Uterus (tissue), 3 donors: ENCODE measurements at regions not wholly inside any gene's neighbourhood (a gene's known extent, or its start where the extent isn't known, plus 50 kb on each side); places are given as distances from the start of the nearest gene placed in this dataset.

Experiments
- DNase-seq, 2 donors: peaks; one replicate each; pipeline ENCODE4 v3.0.0-alpha.2; 2019 to 2020
- H3K27ac ChIP-seq, 2 donors: fragments of 200-600 bp; sonication (generic); 1 replicate in 1 of 2; 2 replicates in 1 of 2; pipeline ENCODE4 v1.5.1; 2016 to 2018
- H3K27me3 ChIP-seq, 2 donors: fragments of 200-600 bp; sonication (generic); one replicate each; pipeline ENCODE4 v1.5.1; 2018 to 2019; ENCODE audit warnings: control low read depth in 1 of 2
- H3K36me3 ChIP-seq, 2 donors: fragments of 200-600 bp; sonication (generic); one replicate each; pipeline ENCODE4 v1.5.1; 2019; ENCODE audit warnings: control low read depth in 1 of 2
- H3K4me1 ChIP-seq, 2 donors: fragments of 200-600 bp; sonication (generic); one replicate each; pipeline ENCODE4 v1.5.1; 2018 to 2019; ENCODE audit warnings: control low read depth in 1 of 2
- H3K4me3 ChIP-seq, 2 donors: fragments of 200-600 bp; sonication (generic); 1 replicate in 1 of 2; 2 replicates in 1 of 2; pipeline ENCODE4 v1.5.1; 2018 to 2019; ENCODE audit warnings: mild to moderate bottlenecking in 1 of 2
- H3K9me3 ChIP-seq, 2 donors: fragments of 200-600 bp; sonication (generic); one replicate each; pipeline ENCODE4 v1.5.1; 2019; ENCODE audit warnings: control low read depth in 1 of 2
- POLR2A ChIP-seq, 2 donors: fragments of 450-650 bp; IDR thresholded peaks; one replicate each; pipeline ENCODE4 v1.6.1; 2016; ENCODE audit warnings: antibody characterized with exemption in 2 of 2, mild to moderate bottlenecking in 1 of 2, moderate library complexity in 1 of 2
- intact Hi-C: fragments of 100-400 bp; cut with DNase I; formaldehyde crosslinking; loops from one replicate; pipeline ENCODE4 v1.15.1; 2023; ENCODE audit warnings: low total_unique reads
- TF ChIP-seq, protein P1 (sequence below), 4 experiments: fragments of 200-600 bp in 2 of 4; fragments of 450-650 bp in 2 of 4; sonication (generic) in 2 of 4; IDR thresholded peaks; one replicate each; pipeline ENCODE4 v1.5.1; 2016 to 2019; ENCODE audit warnings: antibody characterized with exemption in 4 of 4, mild to moderate bottlenecking in 2 of 4, moderate library complexity in 1 of 4
- donor health status: DM: yes; HTN: yes; CAD: no.

DNA sequence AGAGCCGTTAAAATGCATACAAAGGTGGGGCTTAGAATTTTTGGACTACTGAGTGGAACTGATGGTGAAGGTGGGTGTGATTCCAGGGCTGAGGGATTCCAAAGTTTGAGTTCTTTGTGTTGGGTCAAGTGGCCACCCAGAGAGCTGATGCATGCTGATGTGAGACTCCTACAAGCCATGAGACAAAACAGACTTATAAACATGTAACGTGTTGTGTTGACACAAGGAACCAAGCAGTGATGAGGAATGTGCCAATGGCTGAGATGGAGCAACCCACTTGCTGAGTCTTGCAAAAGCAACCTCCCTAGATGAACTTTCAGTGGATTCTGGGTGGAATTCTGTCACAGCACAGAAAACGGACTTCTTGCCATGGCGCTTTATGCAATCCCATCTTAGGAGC lies 289.0 kb downstream of the TLE3 start:
- no peak overlapping the region for H3K4me3 ChIP-seq
- TF ChIP-seq POLR2A (IDR thresholded peaks at IDR 0.05): no peak
- TF ChIP-seq, protein P1, sequence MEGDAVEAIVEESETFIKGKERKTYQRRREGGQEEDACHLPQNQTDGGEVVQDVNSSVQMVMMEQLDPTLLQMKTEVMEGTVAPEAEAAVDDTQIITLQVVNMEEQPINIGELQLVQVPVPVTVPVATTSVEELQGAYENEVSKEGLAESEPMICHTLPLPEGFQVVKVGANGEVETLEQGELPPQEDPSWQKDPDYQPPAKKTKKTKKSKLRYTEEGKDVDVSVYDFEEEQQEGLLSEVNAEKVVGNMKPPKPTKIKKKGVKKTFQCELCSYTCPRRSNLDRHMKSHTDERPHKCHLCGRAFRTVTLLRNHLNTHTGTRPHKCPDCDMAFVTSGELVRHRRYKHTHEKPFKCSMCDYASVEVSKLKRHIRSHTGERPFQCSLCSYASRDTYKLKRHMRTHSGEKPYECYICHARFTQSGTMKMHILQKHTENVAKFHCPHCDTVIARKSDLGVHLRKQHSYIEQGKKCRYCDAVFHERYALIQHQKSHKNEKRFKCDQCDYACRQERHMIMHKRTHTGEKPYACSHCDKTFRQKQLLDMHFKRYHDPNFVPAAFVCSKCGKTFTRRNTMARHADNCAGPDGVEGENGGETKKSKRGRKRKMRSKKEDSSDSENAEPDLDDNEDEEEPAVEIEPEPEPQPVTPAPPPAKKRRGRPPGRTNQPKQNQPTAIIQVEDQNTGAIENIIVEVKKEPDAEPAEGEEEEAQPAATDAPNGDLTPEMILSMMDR (IDR thresholded peaks at IDR 0.05): no peak
- DNase-seq: no peak
- no peaks in the 10 kb centered on the region for H3K4me1 ChIP-seq
- no peaks in the 10 kb centered on the region for H3K36me3 ChIP-seq
- intact Hi-C loops: no loop called here
- H3K9me3 ChIP-seq: no peaks in the 10 kb centered on the region
- H3K27ac ChIP-seq: no peak overlapping the region
- no peaks in the 10 kb centered on the region for H3K27me3 ChIP-seq

DNA sequence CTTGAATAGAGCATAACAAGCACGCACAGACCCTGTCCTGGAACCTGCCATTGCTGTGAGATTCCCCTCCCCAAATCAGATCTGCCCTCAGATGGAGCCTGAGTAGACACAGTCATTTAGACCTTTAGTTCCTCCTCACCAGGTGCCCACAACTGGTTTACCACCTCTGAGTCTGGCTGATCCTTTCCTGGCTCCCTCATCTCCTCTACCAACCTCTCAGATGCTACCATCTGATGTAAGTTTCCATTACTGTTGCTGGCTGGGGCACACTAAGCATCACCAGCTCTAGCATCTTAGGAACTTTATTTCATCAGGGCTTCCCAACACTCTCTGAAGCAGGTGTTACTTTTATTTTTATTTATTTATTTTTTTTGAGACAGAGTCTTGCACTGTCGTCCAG lies 288.3 kb downstream of the TLE3 start:
- Histone ChIP-seq H3K36me3 (no peaks in the 10 kb centered on the region), H3K27me3 (no peaks in the 10 kb centered on the region), H3K27ac (no peak overlapping the region), H3K4me3 (no peak overlapping the region), H3K4me1 (no peaks in the 10 kb centered on the region), H3K9me3 (no peaks in the 10 kb centered on the region)
- DNase-seq: no peak
- intact Hi-C loops: no loop called here
- TF ChIP-seq POLR2A (IDR thresholded peaks at IDR 0.05): no peak
- TF ChIP-seq, protein P1 (IDR thresholded peaks at IDR 0.05): no peak

DNA sequence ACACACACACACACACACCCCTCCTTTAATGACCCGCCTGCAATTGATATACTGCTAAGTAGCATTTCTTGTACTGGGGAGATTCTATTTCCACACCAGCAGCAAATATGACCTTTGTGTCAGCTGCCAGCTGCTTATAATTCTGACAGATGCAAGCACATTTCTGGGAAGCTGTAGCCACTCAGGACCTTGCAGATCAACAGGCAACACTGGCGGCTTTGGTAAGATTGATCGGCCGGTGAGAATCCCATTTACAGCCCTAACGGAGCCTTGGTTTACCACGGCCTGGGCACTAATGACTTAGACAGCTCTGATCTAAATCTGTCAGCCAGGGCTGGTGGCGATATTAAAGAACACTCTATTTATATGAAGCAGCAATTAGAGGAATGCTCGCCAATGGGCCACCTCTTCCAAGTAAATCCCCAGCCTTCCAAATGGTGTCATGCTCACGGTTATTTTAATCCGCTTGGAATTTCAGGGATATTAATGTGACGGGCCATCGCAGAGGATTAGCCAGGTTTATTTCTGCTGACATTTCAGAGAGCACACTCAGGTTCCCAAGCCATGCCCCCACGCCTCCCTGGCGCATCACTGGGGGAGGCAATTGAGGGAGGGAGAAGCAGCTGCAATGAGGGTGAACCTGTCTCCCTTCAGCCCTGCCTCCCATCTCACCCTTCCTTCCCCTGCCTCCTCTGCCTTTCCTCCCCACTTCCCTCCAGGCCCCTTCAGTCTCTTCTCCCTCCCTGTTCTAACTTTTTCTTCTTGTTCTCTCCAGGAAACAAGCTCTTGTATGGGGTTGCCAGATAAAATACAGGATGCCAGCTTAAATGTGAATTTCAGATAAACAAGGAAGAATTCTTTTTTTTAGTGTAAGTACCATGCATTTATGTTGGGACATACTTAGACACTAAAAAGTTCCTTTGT lies 287.0 kb downstream of the TLE3 start:
- Histone ChIP-seq H3K4me3 (no peak overlapping the region), H3K9me3 (no peaks in the 10 kb centered on the region), H3K4me1 (no peaks in the 10 kb centered on the region), H3K27ac (no peak overlapping the region), H3K36me3 (no peaks in the 10 kb centered on the region), H3K27me3 (no peaks in the 10 kb centered on the region)
- intact Hi-C loops: no loop called here
- TF ChIP-seq POLR2A (IDR thresholded peaks at IDR 0.05): no peak
- TF ChIP-seq, protein P1 (IDR thresholded peaks at IDR 0.05): no peak
- no peak for DNase-seq

DNA sequence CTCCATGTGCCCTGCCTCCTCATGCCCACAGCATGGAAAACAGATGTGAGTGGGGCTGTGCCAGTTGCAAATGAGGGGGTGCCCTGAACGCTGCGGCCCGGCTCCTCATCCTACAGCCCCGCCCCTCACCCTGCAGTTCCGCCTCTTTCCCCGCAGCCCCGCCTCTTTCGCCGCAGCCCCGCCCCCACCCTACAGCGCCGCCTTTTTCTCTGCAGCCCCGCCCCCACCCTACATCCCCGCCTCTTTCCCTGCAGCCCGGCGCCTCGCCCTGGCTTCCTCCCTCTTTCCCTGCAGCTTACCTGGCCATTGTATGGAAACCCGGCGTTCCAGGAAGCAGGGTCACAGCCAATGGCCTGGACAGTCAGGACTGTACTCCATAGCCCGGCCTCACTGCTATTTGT lies 284.9 kb downstream of the TLE3 start:
- TF ChIP-seq POLR2A (IDR thresholded peaks at IDR 0.05): no peak
- TF ChIP-seq, protein P1 (IDR thresholded peaks at IDR 0.05): no peak
- Histone ChIP-seq H3K27ac (no peak overlapping the region), H3K36me3 (no peaks in the 10 kb centered on the region)

DNA sequence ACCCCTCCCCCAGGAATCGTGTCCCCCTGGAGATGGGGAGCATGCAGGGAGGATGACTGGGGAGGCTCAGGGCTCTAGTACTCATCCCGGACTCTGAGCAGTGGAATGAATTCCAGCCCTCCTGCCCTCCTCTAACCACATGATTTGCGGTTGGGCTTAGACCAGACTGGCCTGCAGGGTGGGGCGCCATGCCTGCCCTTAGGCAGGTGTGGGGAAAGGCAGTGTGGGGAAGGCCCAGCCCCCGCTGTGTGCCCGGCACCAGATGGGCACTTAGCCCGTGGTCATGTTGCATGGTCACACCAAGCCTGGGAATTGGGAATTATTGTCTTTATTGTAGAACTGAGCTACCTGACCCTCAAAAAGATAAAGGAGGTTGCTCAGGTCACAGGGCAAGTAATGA lies 283.8 kb downstream of the TLE3 start:
- H3K4me1 ChIP-seq: no peaks in the 10 kb centered on the region
- H3K4me3 ChIP-seq: no peak overlapping the region
- H3K27ac ChIP-seq: no peak overlapping the region
- no peak for DNase-seq
- intact Hi-C loops: no loop called here
- TF ChIP-seq, protein P1 (IDR thresholded peaks at IDR 0.05): no peak
- TF ChIP-seq POLR2A (IDR thresholded peaks at IDR 0.05): no peak
- H3K9me3 ChIP-seq: no peaks in the 10 kb centered on the region
- no peaks in the 10 kb centered on the region for H3K36me3 ChIP-seq
- H3K27me3 ChIP-seq: no peaks in the 10 kb centered on the region

More for the DNA sequence above, 284.9 kb downstream of the TLE3 start:
- Histone ChIP-seq H3K27me3 (no peaks in the 10 kb centered on the region), H3K9me3 (no peaks in the 10 kb centered on the region), H3K4me1 (no peaks in the 10 kb centered on the region), H3K4me3 (no peak overlapping the region)
- intact Hi-C loops: no loop called here
- no peak for DNase-seq
